SK-N-SH treated with all-trans-retinoic acid at 6 μM for 48 hours (cell line): ENCODE measurements at regions not wholly inside any gene's neighbourhood (a gene's known extent, or its start where the extent isn't known, plus 50 kb on each side); places are given as distances from the start of the nearest gene placed in this dataset.

Experiments used
- ATAC-seq: fragments of 200-7000 bp; cut with Tn5 transposase; 3 replicates; pipeline ENCODE4 v1.9.1; 2020; ENCODE audit warnings: mild to moderate bottlenecking, moderate library complexity
- ARNTL ChIP-seq: fragments of 450-650 bp; formaldehyde crosslinking; IDR thresholded peaks from 2 replicates; pipeline ENCODE4 v1.5.0; 2020; ENCODE audit warnings: low read depth, mild to moderate bottlenecking, moderate library complexity, borderline replicate concordance
- BACH2 ChIP-seq: fragments of 250-450 bp; sonication (Bioruptor Pico); IDR thresholded peaks from 2 replicates; pipeline ENCODE4 v1.9.0; 2021; ENCODE audit warnings: mild to moderate bottlenecking, borderline replicate concordance
- CSDC2 ChIP-seq: fragments of 250-450 bp; sonication (Bioruptor Pico); IDR thresholded peaks from 2 replicates; pipeline ENCODE4 v1.5.0; 2020; ENCODE audit warnings: mild to moderate bottlenecking, moderate library complexity
- ESRRG ChIP-seq: fragments of 250-450 bp; sonication (Bioruptor Pico); IDR thresholded peaks from 2 replicates; pipeline ENCODE4 v1.6.1; 2021; ENCODE audit warnings: mild to moderate bottlenecking
- ISL1 ChIP-seq: fragments of 250-450 bp; sonication (Bioruptor Pico); IDR thresholded peaks from 2 replicates; pipeline ENCODE4 v2.1.2; 2022; ENCODE audit warnings: mild to moderate bottlenecking, moderate library complexity
- OSR1 ChIP-seq: fragments of 250-450 bp; sonication (Bioruptor Pico); IDR thresholded peaks from 2 replicates; pipeline ENCODE4 v1.8.0; 2022; ENCODE audit warnings: moderate library complexity, mild to moderate bottlenecking, inconsistent platforms
- PPARA ChIP-seq: fragments of 250-450 bp; sonication (Bioruptor Pico); IDR thresholded peaks from 2 replicates; pipeline ENCODE4 v1.5.0; 2020; ENCODE audit warnings: mild to moderate bottlenecking, borderline replicate concordance
- RARB ChIP-seq: fragments of 250-450 bp; sonication (Bioruptor Pico); IDR thresholded peaks from 2 replicates; pipeline ENCODE4 v1.8.0; 2021; ENCODE audit warnings: mild to moderate bottlenecking, moderate library complexity
- SNAI2 ChIP-seq: fragments of 250-450 bp; sonication (Bioruptor Pico); IDR thresholded peaks from 2 replicates; pipeline ENCODE4 v1.5.0; 2020; ENCODE audit warnings: mild to moderate bottlenecking, moderate library complexity
- TCF4 ChIP-seq: fragments of 250-450 bp; sonication (Bioruptor Pico); IDR thresholded peaks from 2 replicates; pipeline ENCODE4 v1.8.0; 2021; ENCODE audit warnings: mild to moderate bottlenecking, moderate library complexity, borderline replicate concordance
- TOX ChIP-seq: fragments of 250-450 bp; sonication (Bioruptor Pico); IDR thresholded peaks from 2 replicates; pipeline ENCODE4 v1.8.0; 2021; ENCODE audit warnings: mild to moderate bottlenecking, moderate library complexity, borderline replicate concordance
- ZC3H10 ChIP-seq: fragments of 250-450 bp; sonication (Bioruptor Pico); IDR thresholded peaks from 2 replicates; pipeline ENCODE4 v1.5.1; 2021; ENCODE audit warnings: mild to moderate bottlenecking, moderate library complexity
- ZFP3 ChIP-seq: fragments of 250-450 bp; sonication (Bioruptor Pico); IDR thresholded peaks from 2 replicates; pipeline ENCODE4 v1.5.0; 2020; ENCODE audit warnings: mild to moderate bottlenecking, moderate library complexity
- ZFP30 ChIP-seq: fragments of 450-650 bp; formaldehyde crosslinking; IDR thresholded peaks from 2 replicates; pipeline ENCODE4 v1.5.0; 2022; ENCODE audit warnings: mild to moderate bottlenecking, moderate library complexity
- ZNF565 ChIP-seq: fragments of 450-650 bp; formaldehyde crosslinking; conservative IDR thresholded peaks from 2 replicates; pipeline ENCODE4 v1.5.0; 2020; ENCODE audit warnings: low read depth, mild to moderate bottlenecking, moderate library complexity
- ZNF70 ChIP-seq: fragments of 450-650 bp; formaldehyde crosslinking; IDR thresholded peaks from 2 replicates; pipeline ENCODE4 v1.5.0; 2020; ENCODE audit warnings: mild to moderate bottlenecking, moderate library complexity
- ZNF8 ChIP-seq: fragments of 450-650 bp; formaldehyde crosslinking; IDR thresholded peaks from 2 replicates; pipeline ENCODE4 v1.5.0; 2020; ENCODE audit warnings: mild to moderate bottlenecking, moderate library complexity
- TF ChIP-seq, protein P1 (sequence below): fragments of 250-450 bp; sonication (Bioruptor Pico); IDR thresholded peaks from 2 replicates; pipeline ENCODE4 v1.8.0; 2020; ENCODE audit warnings: mild to moderate bottlenecking, moderate library complexity, borderline replicate concordance
- TF ChIP-seq, protein P2 (sequence below): fragments of 250-450 bp; sonication (Bioruptor Pico); IDR thresholded peaks from 2 replicates; pipeline ENCODE4 v1.5.1; 2020; ENCODE audit warnings: low read depth, mild to moderate bottlenecking, moderate library complexity
- TF ChIP-seq, protein P3 (sequence below): fragments of 250-450 bp; sonication (Bioruptor Pico); IDR thresholded peaks from 2 replicates; pipeline ENCODE4 v1.5.0; 2020; ENCODE audit warnings: mild to moderate bottlenecking, moderate library complexity
- TF ChIP-seq, protein P4 (sequence below): fragments of 250-450 bp; sonication (Bioruptor Pico); IDR thresholded peaks from 2 replicates; pipeline ENCODE4 v1.5.1; 2021; ENCODE audit warnings: mild to moderate bottlenecking, moderate library complexity
- TF ChIP-seq, protein P5 (sequence below): fragments of 250-450 bp; sonication (Bioruptor Pico); IDR thresholded peaks from 2 replicates; pipeline ENCODE4 v1.8.0; 2021; ENCODE audit warnings: low read depth, mild to moderate bottlenecking, moderate library complexity, borderline replicate concordance

DNA sequence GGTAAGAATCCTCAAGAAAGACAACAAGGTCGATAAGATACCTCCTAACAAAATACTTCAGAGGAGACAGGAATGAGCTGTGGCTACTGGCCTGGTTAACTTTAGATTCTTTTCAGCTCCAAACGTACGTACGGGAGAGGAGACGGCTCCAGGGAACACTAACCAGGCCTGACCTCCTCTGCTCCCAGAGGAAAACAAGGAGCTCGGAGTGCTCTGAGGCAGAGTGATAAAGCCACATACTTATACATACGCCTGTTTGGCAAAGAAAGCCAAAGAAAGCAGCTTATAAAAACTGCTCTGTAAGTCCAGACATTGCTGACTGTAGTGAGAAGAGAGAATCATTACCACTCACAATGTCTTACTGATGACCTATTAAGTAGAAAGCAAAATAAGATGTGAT is 263.9 kb downstream of the MZT1 start:
- ATAC-seq = peak; percentile 72
- peak; percentile 41 for TF ChIP-seq ISL1 (CRISPR knock-in tag)
- TF ChIP-seq, protein P1, sequence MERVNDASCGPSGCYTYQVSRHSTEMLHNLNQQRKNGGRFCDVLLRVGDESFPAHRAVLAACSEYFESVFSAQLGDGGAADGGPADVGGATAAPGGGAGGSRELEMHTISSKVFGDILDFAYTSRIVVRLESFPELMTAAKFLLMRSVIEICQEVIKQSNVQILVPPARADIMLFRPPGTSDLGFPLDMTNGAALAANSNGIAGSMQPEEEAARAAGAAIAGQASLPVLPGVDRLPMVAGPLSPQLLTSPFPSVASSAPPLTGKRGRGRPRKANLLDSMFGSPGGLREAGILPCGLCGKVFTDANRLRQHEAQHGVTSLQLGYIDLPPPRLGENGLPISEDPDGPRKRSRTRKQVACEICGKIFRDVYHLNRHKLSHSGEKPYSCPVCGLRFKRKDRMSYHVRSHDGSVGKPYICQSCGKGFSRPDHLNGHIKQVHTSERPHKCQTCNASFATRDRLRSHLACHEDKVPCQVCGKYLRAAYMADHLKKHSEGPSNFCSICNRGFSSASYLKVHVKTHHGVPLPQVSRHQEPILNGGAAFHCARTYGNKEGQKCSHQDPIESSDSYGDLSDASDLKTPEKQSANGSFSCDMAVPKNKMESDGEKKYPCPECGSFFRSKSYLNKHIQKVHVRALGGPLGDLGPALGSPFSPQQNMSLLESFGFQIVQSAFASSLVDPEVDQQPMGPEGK (CRISPR knock-in tag) = no peak

DNA sequence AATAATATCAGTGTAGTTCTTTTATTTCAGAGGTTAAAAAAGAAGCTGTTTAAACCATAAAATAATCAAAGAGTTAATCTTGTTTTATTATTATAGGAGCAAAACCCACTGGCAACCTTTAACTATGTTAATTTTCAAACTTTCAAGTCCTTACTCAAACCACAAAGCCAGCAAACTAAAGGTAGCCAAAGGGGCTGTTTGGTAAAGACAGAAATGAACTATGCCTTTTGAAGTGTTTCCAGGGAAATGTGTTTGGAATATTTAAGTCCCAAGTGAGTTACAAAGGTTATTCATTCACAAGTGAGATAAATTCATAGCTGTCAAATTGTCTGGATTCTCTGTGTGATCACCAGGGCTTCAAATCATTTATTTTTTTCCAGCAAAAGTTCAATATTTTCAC is 264.7 kb downstream of the MZT1 start:
- TF ChIP-seq ISL1 (CRISPR knock-in tag) (no peak), ARNTL (CRISPR knock-in tag) (no peak), ZFP3 (CRISPR knock-in tag) (no peak), SNAI2 (CRISPR knock-in tag) (no peak), OSR1 (CRISPR knock-in tag) (no peak), TOX (CRISPR knock-in tag) (no peak), ZNF565 (CRISPR knock-in tag) (no peak), PPARA (CRISPR knock-in tag) (no peak), ZNF8 (CRISPR knock-in tag) (no peak), CSDC2 (CRISPR knock-in tag) (no peak), ZFP30 (CRISPR knock-in tag) (no peak), ZC3H10 (CRISPR knock-in tag) (no peak), BACH2 (CRISPR knock-in tag) (no peak), TCF4 (no peak), RARB (CRISPR knock-in tag) (no peak), ZNF70 (CRISPR knock-in tag) (no peak)
- TF ChIP-seq, protein P2, sequence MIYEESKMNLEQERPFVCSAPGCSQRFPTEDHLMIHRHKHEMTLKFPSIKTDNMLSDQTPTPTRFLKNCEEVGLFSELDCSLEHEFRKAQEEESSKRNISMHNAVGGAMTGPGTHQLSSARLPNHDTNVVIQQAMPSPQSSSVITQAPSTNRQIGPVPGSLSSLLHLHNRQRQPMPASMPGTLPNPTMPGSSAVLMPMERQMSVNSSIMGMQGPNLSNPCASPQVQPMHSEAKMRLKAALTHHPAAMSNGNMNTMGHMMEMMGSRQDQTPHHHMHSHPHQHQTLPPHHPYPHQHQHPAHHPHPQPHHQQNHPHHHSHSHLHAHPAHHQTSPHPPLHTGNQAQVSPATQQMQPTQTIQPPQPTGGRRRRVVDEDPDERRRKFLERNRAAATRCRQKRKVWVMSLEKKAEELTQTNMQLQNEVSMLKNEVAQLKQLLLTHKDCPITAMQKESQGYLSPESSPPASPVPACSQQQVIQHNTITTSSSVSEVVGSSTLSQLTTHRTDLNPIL (CRISPR knock-in tag) = no peak
- TF ChIP-seq, protein P3, sequence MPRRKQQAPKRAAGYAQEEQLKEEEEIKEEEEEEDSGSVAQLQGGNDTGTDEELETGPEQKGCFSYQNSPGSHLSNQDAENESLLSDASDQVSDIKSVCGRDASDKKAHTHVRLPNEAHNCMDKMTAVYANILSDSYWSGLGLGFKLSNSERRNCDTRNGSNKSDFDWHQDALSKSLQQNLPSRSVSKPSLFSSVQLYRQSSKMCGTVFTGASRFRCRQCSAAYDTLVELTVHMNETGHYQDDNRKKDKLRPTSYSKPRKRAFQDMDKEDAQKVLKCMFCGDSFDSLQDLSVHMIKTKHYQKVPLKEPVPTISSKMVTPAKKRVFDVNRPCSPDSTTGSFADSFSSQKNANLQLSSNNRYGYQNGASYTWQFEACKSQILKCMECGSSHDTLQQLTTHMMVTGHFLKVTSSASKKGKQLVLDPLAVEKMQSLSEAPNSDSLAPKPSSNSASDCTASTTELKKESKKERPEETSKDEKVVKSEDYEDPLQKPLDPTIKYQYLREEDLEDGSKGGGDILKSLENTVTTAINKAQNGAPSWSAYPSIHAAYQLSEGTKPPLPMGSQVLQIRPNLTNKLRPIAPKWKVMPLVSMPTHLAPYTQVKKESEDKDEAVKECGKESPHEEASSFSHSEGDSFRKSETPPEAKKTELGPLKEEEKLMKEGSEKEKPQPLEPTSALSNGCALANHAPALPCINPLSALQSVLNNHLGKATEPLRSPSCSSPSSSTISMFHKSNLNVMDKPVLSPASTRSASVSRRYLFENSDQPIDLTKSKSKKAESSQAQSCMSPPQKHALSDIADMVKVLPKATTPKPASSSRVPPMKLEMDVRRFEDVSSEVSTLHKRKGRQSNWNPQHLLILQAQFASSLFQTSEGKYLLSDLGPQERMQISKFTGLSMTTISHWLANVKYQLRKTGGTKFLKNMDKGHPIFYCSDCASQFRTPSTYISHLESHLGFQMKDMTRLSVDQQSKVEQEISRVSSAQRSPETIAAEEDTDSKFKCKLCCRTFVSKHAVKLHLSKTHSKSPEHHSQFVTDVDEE (CRISPR knock-in tag) = no peak
- TF ChIP-seq, protein P4, sequence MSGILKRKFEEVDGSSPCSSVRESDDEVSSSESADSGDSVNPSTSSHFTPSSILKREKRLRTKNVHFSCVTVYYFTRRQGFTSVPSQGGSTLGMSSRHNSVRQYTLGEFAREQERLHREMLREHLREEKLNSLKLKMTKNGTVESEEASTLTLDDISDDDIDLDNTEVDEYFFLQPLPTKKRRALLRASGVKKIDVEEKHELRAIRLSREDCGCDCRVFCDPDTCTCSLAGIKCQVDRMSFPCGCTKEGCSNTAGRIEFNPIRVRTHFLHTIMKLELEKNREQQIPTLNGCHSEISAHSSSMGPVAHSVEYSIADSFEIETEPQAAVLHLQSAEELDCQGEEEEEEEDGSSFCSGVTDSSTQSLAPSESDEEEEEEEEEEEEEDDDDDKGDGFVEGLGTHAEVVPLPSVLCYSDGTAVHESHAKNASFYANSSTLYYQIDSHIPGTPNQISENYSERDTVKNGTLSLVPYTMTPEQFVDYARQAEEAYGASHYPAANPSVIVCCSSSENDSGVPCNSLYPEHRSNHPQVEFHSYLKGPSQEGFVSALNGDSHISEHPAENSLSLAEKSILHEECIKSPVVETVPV (CRISPR knock-in tag) = no peak
- TF ChIP-seq, protein P5, sequence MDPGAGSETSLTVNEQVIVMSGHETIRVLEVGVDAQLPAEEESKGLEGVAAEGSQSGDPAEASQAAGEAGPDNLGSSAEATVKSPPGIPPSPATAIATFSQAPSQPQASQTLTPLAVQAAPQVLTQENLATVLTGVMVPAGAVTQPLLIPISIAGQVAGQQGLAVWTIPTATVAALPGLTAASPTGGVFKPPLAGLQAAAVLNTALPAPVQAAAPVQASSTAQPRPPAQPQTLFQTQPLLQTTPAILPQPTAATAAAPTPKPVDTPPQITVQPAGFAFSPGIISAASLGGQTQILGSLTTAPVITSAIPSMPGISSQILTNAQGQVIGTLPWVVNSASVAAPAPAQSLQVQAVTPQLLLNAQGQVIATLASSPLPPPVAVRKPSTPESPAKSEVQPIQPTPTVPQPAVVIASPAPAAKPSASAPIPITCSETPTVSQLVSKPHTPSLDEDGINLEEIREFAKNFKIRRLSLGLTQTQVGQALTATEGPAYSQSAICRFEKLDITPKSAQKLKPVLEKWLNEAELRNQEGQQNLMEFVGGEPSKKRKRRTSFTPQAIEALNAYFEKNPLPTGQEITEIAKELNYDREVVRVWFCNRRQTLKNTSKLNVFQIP = no peak
- no peak for ATAC-seq

DNA sequence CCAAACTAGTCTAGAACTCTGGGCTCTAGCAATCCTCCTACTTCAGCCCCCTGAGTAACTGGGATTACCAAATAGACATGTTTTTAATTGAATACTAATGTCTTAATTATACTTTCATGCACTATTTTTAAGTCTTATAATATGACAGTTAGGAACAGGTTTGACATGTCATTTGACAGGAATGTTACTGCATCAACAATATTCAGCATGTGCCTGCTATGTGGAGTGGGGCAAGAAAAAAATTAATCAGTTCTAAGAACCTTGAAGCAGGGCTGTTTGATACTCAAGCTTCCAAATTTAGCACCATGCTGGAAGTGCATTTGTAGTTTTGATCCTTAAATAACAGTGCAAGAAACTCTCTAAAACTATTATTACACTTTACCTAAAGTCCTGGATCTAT is 265.3 kb downstream of the MZT1 start:
- no peak for ATAC-seq
- TF ChIP-seq, protein P4 (CRISPR knock-in tag) = no peak
- no peak for TF ChIP-seq TCF4
- no peak for TF ChIP-seq ESRRG (CRISPR knock-in tag)
- no peak for TF ChIP-seq RARB (CRISPR knock-in tag)
- no peak for TF ChIP-seq TOX (CRISPR knock-in tag)
- TF ChIP-seq ISL1 (CRISPR knock-in tag) = no peak
- no peak for TF ChIP-seq ZNF8 (CRISPR knock-in tag)
- TF ChIP-seq, protein P5 = no peak
- TF ChIP-seq ZFP30 (CRISPR knock-in tag) = no peak
- no peak for TF ChIP-seq SNAI2 (CRISPR knock-in tag)
- TF ChIP-seq, protein P3 (CRISPR knock-in tag) = no peak
